ENCODE measurements at regions not wholly inside any gene's neighbourhood (a gene's known extent, or its start where the extent isn't known, plus 50 kb on each side); places are given as distances from the start of the nearest gene placed in this dataset.
"Not testable (repeated sequence)": the region's sequence is repeated elsewhere in the genome, so short reads cannot be mapped to it uniquely, and the experiment has no call there.

GRCh38 chr15:95043236-95043932 lies 812.0 kb downstream of the MCTP2 start:
- not testable (repeated sequence) for ATAC-seq

DNA sequence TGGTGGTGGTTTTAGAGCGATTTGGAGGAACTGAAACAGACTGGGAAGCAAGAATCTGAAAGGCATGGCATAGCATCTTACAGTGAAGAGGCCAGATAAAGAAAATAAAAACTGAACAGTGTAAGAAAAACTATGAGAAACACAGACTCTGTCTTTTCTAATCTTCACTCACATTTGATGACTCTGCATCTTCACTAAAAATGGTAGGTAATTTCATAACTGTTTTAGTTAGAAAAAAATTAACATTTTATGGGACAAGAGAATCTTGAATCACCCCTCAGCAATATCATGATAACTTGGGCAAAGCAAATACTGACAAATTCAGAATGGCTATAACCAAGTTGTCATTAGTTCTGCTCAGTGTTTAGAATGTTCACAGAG lies 812.6 kb downstream of the MCTP2 start:
- TF ChIP-seq ZC3H10 (CRISPR knock-in tag; IDR thresholded peaks at IDR 0.05) (no peak), ESRRG (CRISPR knock-in tag; IDR thresholded peaks at IDR 0.05) (no peak), ZFP30 (CRISPR knock-in tag; IDR thresholded peaks at IDR 0.05) (no peak), GLIS3 (CRISPR knock-in tag; IDR thresholded peaks at IDR 0.05) (no peak), TCF4 (CRISPR knock-in tag; IDR thresholded peaks at IDR 0.05; ENCODE audit: borderline replicate concordance) (no peak), ZFP3 (CRISPR knock-in tag; IDR thresholded peaks at IDR 0.05) (no peak), PPARA (CRISPR knock-in tag; IDR thresholded peaks at IDR 0.05; ENCODE audit: borderline replicate concordance) (no peak), ARNTL (CRISPR knock-in tag; IDR thresholded peaks at IDR 0.05; ENCODE audit: borderline replicate concordance, low read depth) (no peak), TOX (CRISPR knock-in tag; IDR thresholded peaks at IDR 0.05; ENCODE audit: borderline replicate concordance) (no peak)
- ATAC-seq = no peak

DNA sequence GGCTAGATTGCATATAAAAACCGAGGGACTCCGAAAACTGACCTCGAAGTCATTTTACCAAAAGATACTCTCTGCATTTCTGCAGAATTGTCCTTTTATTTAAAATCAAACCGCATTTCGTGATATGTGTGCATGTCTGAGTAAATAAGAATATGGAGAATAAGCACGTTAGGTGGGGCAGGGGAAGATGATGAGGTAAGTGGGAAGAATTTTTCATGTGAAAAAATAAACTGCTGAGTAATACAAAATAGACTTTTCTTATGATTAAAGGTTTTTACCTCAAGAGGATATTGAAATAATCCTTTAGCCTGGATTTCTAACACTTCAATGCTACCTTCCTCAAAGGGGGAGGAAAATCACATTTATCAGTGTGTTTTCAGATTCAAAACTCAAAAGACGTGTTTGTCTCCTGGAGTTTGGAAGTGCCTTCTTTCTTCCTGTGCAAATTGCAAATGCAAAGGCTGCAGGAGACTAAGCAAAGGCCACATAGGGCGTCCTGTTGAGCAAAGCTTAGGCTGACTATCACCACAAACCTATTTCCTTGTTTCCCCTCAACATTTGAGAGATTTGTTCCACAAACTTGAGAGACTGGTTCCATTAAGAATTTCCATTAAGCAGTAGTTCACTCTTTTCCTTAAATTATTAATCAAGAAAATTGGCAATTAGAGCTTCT lies 813.5 kb downstream of the MCTP2 start:
- no peak for TF ChIP-seq TSHZ2 (CRISPR knock-in tag; IDR thresholded peaks at IDR 0.05)
- ATAC-seq = no peak

DNA sequence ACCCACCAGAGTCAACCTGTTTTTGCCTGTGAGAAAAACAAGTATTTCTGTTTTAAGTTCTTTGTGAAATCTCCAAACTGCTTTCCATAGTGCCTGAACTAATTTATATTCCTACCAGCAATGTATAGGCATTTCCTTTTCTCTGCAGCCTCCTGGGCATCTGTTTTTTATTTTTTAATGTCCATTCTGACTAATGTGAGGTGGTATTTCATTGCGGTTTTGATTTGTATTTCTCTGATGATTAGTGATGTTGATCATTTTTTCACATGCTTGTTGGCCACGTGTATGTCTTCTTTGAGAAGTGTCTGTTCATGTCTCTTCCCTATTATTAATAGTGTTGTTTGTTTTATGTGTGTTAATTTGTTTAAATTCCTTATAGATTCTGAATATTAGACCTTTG lies 820.5 kb downstream of the MCTP2 start:
- no peak for TF ChIP-seq PPARA (CRISPR knock-in tag; IDR thresholded peaks at IDR 0.05; ENCODE audit: borderline replicate concordance)
- TF ChIP-seq, protein P1, sequence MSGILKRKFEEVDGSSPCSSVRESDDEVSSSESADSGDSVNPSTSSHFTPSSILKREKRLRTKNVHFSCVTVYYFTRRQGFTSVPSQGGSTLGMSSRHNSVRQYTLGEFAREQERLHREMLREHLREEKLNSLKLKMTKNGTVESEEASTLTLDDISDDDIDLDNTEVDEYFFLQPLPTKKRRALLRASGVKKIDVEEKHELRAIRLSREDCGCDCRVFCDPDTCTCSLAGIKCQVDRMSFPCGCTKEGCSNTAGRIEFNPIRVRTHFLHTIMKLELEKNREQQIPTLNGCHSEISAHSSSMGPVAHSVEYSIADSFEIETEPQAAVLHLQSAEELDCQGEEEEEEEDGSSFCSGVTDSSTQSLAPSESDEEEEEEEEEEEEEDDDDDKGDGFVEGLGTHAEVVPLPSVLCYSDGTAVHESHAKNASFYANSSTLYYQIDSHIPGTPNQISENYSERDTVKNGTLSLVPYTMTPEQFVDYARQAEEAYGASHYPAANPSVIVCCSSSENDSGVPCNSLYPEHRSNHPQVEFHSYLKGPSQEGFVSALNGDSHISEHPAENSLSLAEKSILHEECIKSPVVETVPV (CRISPR knock-in tag; IDR thresholded peaks at IDR 0.05) = no peak
- no peak for TF ChIP-seq ZC3H10 (CRISPR knock-in tag; IDR thresholded peaks at IDR 0.05)
- TF ChIP-seq ZFP30 (CRISPR knock-in tag; IDR thresholded peaks at IDR 0.05) = no peak
- no peak for ATAC-seq

DNA sequence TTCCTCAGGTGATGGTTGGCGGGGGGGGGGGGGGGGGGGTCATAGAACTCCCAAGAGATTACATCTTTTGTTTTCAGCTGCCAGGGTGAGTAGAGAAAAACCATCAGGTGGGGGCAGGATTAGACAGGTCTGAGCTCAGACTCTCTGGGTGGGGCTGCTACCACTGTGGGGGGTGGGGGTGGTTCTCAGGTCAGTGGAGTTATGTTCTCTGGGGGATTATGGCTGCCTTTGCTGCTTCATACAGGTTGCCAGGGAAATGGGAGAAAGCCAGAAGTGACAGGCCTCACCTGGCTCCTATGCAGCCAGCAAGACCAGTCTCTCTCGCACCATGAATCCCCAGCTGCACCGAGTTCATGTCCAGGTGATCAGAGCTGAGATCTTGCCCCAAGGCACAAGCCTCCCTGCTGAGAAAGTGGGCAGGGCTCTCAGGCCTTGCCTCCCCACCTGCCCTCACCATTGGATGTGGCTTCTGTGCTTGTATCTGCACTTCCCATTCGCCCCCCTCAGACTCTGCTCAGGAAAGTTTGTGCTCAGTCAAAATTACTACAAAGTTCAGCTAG lies 828.1 kb downstream of the MCTP2 start:
- TF ChIP-seq, protein P2, sequence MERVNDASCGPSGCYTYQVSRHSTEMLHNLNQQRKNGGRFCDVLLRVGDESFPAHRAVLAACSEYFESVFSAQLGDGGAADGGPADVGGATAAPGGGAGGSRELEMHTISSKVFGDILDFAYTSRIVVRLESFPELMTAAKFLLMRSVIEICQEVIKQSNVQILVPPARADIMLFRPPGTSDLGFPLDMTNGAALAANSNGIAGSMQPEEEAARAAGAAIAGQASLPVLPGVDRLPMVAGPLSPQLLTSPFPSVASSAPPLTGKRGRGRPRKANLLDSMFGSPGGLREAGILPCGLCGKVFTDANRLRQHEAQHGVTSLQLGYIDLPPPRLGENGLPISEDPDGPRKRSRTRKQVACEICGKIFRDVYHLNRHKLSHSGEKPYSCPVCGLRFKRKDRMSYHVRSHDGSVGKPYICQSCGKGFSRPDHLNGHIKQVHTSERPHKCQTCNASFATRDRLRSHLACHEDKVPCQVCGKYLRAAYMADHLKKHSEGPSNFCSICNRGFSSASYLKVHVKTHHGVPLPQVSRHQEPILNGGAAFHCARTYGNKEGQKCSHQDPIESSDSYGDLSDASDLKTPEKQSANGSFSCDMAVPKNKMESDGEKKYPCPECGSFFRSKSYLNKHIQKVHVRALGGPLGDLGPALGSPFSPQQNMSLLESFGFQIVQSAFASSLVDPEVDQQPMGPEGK (CRISPR knock-in tag; IDR thresholded peaks at IDR 0.05; ENCODE audit: borderline replicate concordance) = no peak
- TF ChIP-seq PPARA (CRISPR knock-in tag; IDR thresholded peaks at IDR 0.05; ENCODE audit: borderline replicate concordance) (no peak), TCF4 (CRISPR knock-in tag; IDR thresholded peaks at IDR 0.05; ENCODE audit: borderline replicate concordance) (no peak), ZNF70 (CRISPR knock-in tag; IDR thresholded peaks at IDR 0.05) (no peak), CREB5 (CRISPR knock-in tag; IDR thresholded peaks at IDR 0.05; ENCODE audit: low read depth) (no peak), SNAI2 (CRISPR knock-in tag; IDR thresholded peaks at IDR 0.05) (no peak), RARB (CRISPR knock-in tag; IDR thresholded peaks at IDR 0.05) (no peak), ZFP30 (CRISPR knock-in tag; IDR thresholded peaks at IDR 0.05) (no peak), ZNF565 (CRISPR knock-in tag; conservative IDR thresholded peaks at IDR 0.05; ENCODE audit: low read depth) (no peak), ARNTL (CRISPR knock-in tag; IDR thresholded peaks at IDR 0.05; ENCODE audit: borderline replicate concordance, low read depth) (no peak), ISL1 (CRISPR knock-in tag; IDR thresholded peaks at IDR 0.05) (no peak), ZFP3 (CRISPR knock-in tag; IDR thresholded peaks at IDR 0.05) (no peak), ESRRG (CRISPR knock-in tag; IDR thresholded peaks at IDR 0.05) (no peak)
- TF ChIP-seq, protein P3, sequence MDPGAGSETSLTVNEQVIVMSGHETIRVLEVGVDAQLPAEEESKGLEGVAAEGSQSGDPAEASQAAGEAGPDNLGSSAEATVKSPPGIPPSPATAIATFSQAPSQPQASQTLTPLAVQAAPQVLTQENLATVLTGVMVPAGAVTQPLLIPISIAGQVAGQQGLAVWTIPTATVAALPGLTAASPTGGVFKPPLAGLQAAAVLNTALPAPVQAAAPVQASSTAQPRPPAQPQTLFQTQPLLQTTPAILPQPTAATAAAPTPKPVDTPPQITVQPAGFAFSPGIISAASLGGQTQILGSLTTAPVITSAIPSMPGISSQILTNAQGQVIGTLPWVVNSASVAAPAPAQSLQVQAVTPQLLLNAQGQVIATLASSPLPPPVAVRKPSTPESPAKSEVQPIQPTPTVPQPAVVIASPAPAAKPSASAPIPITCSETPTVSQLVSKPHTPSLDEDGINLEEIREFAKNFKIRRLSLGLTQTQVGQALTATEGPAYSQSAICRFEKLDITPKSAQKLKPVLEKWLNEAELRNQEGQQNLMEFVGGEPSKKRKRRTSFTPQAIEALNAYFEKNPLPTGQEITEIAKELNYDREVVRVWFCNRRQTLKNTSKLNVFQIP (CRISPR knock-in tag; IDR thresholded peaks at IDR 0.05; ENCODE audit: borderline replicate concordance, low read depth) = no peak
- TF ChIP-seq, protein P1 (CRISPR knock-in tag; IDR thresholded peaks at IDR 0.05) = no peak
- no peak for ATAC-seq

All from SK-N-SH treated with all-trans-retinoic acid at 6 μM for 48 hours (cell line).